NCI-H1105 treated with DMSO at 0.1 percent for 48 hours (cell line): ENCODE measurements at regions not wholly inside any gene's neighbourhood (a gene's known extent, or its start where the extent isn't known, plus 50 kb on each side); places are given as distances from the start of the nearest gene placed in this dataset.

ENCODE experiments used
- DNase-seq: peaks from one replicate; lab custom pipeline; 2025; lab: John Stamatoyannopoulos, UW

GRCh38 chr7:47690902-47691558 is 109.1 kb upstream of the TNS3 start:
- no peak for DNase-seq

- DNase-seq, result no peak
These were observed 107.6 kb upstream of the TNS3 start for GRCh38 chr7:47689558-47689957.

- no peak for DNase-seq
These were observed 106.6 kb upstream of the TNS3 start for GRCh38 chr7:47688311-47689100.

GRCh38 chr7:47685712-47686376 is 103.9 kb upstream of the TNS3 start:
- no peak for DNase-seq

GRCh38 chr7:47685151-47685550 is 103.2 kb upstream of the TNS3 start:
- DNase-seq, result no peak

GRCh38 chr7:47684728-47685127 is 102.8 kb upstream of the TNS3 start:
- no peak for DNase-seq

GRCh38 chr7:47683485-47683898 is 101.6 kb upstream of the TNS3 start:
- DNase-seq, result no peak

GRCh38 chr7:47682874-47683273 is 101.0 kb upstream of the TNS3 start:
- DNase-seq, result no peak

GRCh38 chr7:47681249-47681810 is 99.4 kb upstream of the TNS3 start:
- no peak for DNase-seq

- no peak for DNase-seq
These were observed 96.9 kb upstream of the TNS3 start for GRCh38 chr7:47678641-47679380.

- DNase-seq, result no peak
These were observed 95.8 kb upstream of the TNS3 start for GRCh38 chr7:47677664-47678063.

- DNase-seq, result no peak
These were observed 95.2 kb upstream of the TNS3 start for GRCh38 chr7:47677093-47677492.

GRCh38 chr7:47672977-47673381 is 91.1 kb upstream of the TNS3 start:
- no peak for DNase-seq

GRCh38 chr7:47672271-47672791 is 90.4 kb upstream of the TNS3 start:
- no peak for DNase-seq

- DNase-seq, result no peak
These were observed 89.4 kb upstream of the TNS3 start for GRCh38 chr7:47671358-47671757.

GRCh38 chr7:47670729-47671128 is 88.8 kb upstream of the TNS3 start:
- no peak for DNase-seq

GRCh38 chr7:47669901-47670384 is 88.0 kb upstream of the TNS3 start:
- no peak for DNase-seq

- DNase-seq, result no peak
These were observed 87.4 kb upstream of the TNS3 start for GRCh38 chr7:47669178-47669891.

GRCh38 chr7:47666164-47666862 is 84.4 kb upstream of the TNS3 start:
- DNase-seq, result no peak

GRCh38 chr7:47664650-47665195 is 82.8 kb upstream of the TNS3 start:
- no peak for DNase-seq
